ENCODE measurements at regions not wholly inside any gene's neighbourhood (a gene's known extent, or its start where the extent isn't known, plus 50 kb on each side); places are given as distances from the start of the nearest gene placed in this dataset.
"Not testable (repeated sequence)": the region's sequence is repeated elsewhere in the genome, so short reads cannot be mapped to it uniquely, and the experiment has no call there.

- H3K4me1 ChIP-seq (ENCODE audit: control insufficient read depth, insufficient read depth, low read length); H3K36me3 ChIP-seq (ENCODE audit: control insufficient read depth, insufficient read depth, low read length); H3K27me3 ChIP-seq (ENCODE audit: control insufficient read depth, insufficient read depth, low read length); H3K4me3 ChIP-seq (ENCODE audit: low read depth, low read length); H3K9me3 ChIP-seq (ENCODE audit: control insufficient read depth, insufficient read depth, low read length); H3K9ac ChIP-seq (ENCODE audit: low read depth, low read length); H3K27ac ChIP-seq (ENCODE audit: low read depth, low read length): not testable (repeated sequence)
These were observed 202.4 kb downstream of the C9orf152 start for GRCh38 chr9:110005521-110005920.

GRCh38 chr9:110006657-110007056 is 201.3 kb downstream of the C9orf152 start:
- Histone ChIP-seq H3K4me3 (ENCODE audit: low read depth, low read length) (no peak overlapping the region), H3K36me3 (ENCODE audit: control insufficient read depth, insufficient read depth, low read length) (no peaks in the 10 kb centered on the region), H3K9me3 (ENCODE audit: control insufficient read depth, insufficient read depth, low read length) (no peaks in the 10 kb centered on the region), H3K27ac (ENCODE audit: low read depth, low read length) (no peak overlapping the region), H3K27me3 (ENCODE audit: control insufficient read depth, insufficient read depth, low read length) (no peaks in the 10 kb centered on the region), H3K9ac (ENCODE audit: low read depth, low read length) (no peak overlapping the region), H3K4me1 (ENCODE audit: control insufficient read depth, insufficient read depth, low read length) (no peaks in the 10 kb centered on the region)

- Histone ChIP-seq H3K36me3 (ENCODE audit: control insufficient read depth, insufficient read depth, low read length) (no peaks in the 10 kb centered on the region), H3K9me3 (ENCODE audit: control insufficient read depth, insufficient read depth, low read length) (no peaks in the 10 kb centered on the region), H3K9ac (ENCODE audit: low read depth, low read length) (no peak overlapping the region), H3K4me3 (ENCODE audit: low read depth, low read length) (no peak overlapping the region), H3K27ac (ENCODE audit: low read depth, low read length) (no peak overlapping the region), H3K4me1 (ENCODE audit: control insufficient read depth, insufficient read depth, low read length) (no peaks in the 10 kb centered on the region), H3K27me3 (ENCODE audit: control insufficient read depth, insufficient read depth, low read length) (no peaks in the 10 kb centered on the region)
These were observed 200.3 kb downstream of the C9orf152 start for GRCh38 chr9:110007477-110008270.

GRCh38 chr9:110008663-110009062 is 199.3 kb downstream of the C9orf152 start:
- no peaks in the 10 kb centered on the region for H3K9me3 ChIP-seq (ENCODE audit: control insufficient read depth, insufficient read depth, low read length)
- no peaks in the 10 kb centered on the region for H3K27me3 ChIP-seq (ENCODE audit: control insufficient read depth, insufficient read depth, low read length)
- H3K36me3 ChIP-seq (ENCODE audit: control insufficient read depth, insufficient read depth, low read length): no peaks in the 10 kb centered on the region
- H3K4me3 ChIP-seq (ENCODE audit: low read depth, low read length): no peak overlapping the region
- no peaks in the 10 kb centered on the region for H3K4me1 ChIP-seq (ENCODE audit: control insufficient read depth, insufficient read depth, low read length)
- H3K27ac ChIP-seq (ENCODE audit: low read depth, low read length): no peak overlapping the region
- H3K9ac ChIP-seq (ENCODE audit: low read depth, low read length): no peak overlapping the region

- Histone ChIP-seq H3K9me3 (ENCODE audit: control insufficient read depth, insufficient read depth, low read length) (no peaks in the 10 kb centered on the region), H3K9ac (ENCODE audit: low read depth, low read length) (no peak overlapping the region), H3K27ac (ENCODE audit: low read depth, low read length) (no peak overlapping the region), H3K27me3 (ENCODE audit: control insufficient read depth, insufficient read depth, low read length) (no peaks in the 10 kb centered on the region), H3K4me1 (ENCODE audit: control insufficient read depth, insufficient read depth, low read length) (no peaks in the 10 kb centered on the region), H3K36me3 (ENCODE audit: control insufficient read depth, insufficient read depth, low read length) (no peaks in the 10 kb centered on the region), H3K4me3 (ENCODE audit: low read depth, low read length) (no peak overlapping the region)
These were observed 196.2 kb downstream of the C9orf152 start for GRCh38 chr9:110011628-110012320.

GRCh38 chr9:110013064-110013463 is 194.9 kb downstream of the C9orf152 start:
- no peak overlapping the region for H3K27ac ChIP-seq (ENCODE audit: low read depth, low read length)
- no peak overlapping the region for H3K4me3 ChIP-seq (ENCODE audit: low read depth, low read length)
- H3K27me3 ChIP-seq (ENCODE audit: control insufficient read depth, insufficient read depth, low read length): no peaks in the 10 kb centered on the region
- H3K9me3 ChIP-seq (ENCODE audit: control insufficient read depth, insufficient read depth, low read length): no peaks in the 10 kb centered on the region
- H3K4me1 ChIP-seq (ENCODE audit: control insufficient read depth, insufficient read depth, low read length): no peaks in the 10 kb centered on the region
- no peaks in the 10 kb centered on the region for H3K36me3 ChIP-seq (ENCODE audit: control insufficient read depth, insufficient read depth, low read length)
- H3K9ac ChIP-seq (ENCODE audit: low read depth, low read length): no peak overlapping the region

- peak overlapping the region; percentile 7 for H3K27ac ChIP-seq (ENCODE audit: low read depth, low read length)
- no peaks in the 10 kb centered on the region for H3K36me3 ChIP-seq (ENCODE audit: control insufficient read depth, insufficient read depth, low read length)
- H3K9me3 ChIP-seq (ENCODE audit: control insufficient read depth, insufficient read depth, low read length): no peaks in the 10 kb centered on the region
- no peak overlapping the region for H3K4me3 ChIP-seq (ENCODE audit: low read depth, low read length)
- no peaks in the 10 kb centered on the region for H3K4me1 ChIP-seq (ENCODE audit: control insufficient read depth, insufficient read depth, low read length)
- H3K27me3 ChIP-seq (ENCODE audit: control insufficient read depth, insufficient read depth, low read length): no peaks in the 10 kb centered on the region
- H3K9ac ChIP-seq (ENCODE audit: low read depth, low read length): no peak overlapping the region
These were observed 192.2 kb downstream of the C9orf152 start for GRCh38 chr9:110015759-110016158.

- Histone ChIP-seq H3K36me3 (ENCODE audit: control insufficient read depth, insufficient read depth, low read length) (no peaks in the 10 kb centered on the region), H3K9ac (ENCODE audit: low read depth, low read length) (no peak overlapping the region), H3K9me3 (ENCODE audit: control insufficient read depth, insufficient read depth, low read length) (no peaks in the 10 kb centered on the region), H3K27ac (ENCODE audit: low read depth, low read length) (peak overlapping the region; percentile 7), H3K4me1 (ENCODE audit: control insufficient read depth, insufficient read depth, low read length) (no peaks in the 10 kb centered on the region), H3K4me3 (ENCODE audit: low read depth, low read length) (no peak overlapping the region), H3K27me3 (ENCODE audit: control insufficient read depth, insufficient read depth, low read length) (no peaks in the 10 kb centered on the region)
These were observed 191.6 kb downstream of the C9orf152 start for GRCh38 chr9:110016340-110016739.

- not testable (repeated sequence) for H3K9ac ChIP-seq (ENCODE audit: low read depth, low read length); H3K9me3 ChIP-seq (ENCODE audit: control insufficient read depth, insufficient read depth, low read length); H3K27ac ChIP-seq (ENCODE audit: low read depth, low read length); H3K36me3 ChIP-seq (ENCODE audit: control insufficient read depth, insufficient read depth, low read length); H3K4me1 ChIP-seq (ENCODE audit: control insufficient read depth, insufficient read depth, low read length); H3K4me3 ChIP-seq (ENCODE audit: low read depth, low read length); H3K27me3 ChIP-seq (ENCODE audit: control insufficient read depth, insufficient read depth, low read length)
These were observed 187.7 kb downstream of the C9orf152 start for GRCh38 chr9:110020216-110020615.

GRCh38 chr9:110021891-110022290 is 186.1 kb downstream of the C9orf152 start:
- Histone ChIP-seq H3K4me1 (ENCODE audit: control insufficient read depth, insufficient read depth, low read length) (0 out of 2 replicates have a peak, but pooled peaks cover under 1% of the 10 kb centered on the region), H3K9ac (ENCODE audit: low read depth, low read length) (no peak overlapping the region), H3K27me3 (ENCODE audit: control insufficient read depth, insufficient read depth, low read length) (no peaks in the 10 kb centered on the region), H3K4me3 (ENCODE audit: low read depth, low read length) (no peak overlapping the region), H3K36me3 (ENCODE audit: control insufficient read depth, insufficient read depth, low read length) (no peaks in the 10 kb centered on the region), H3K9me3 (ENCODE audit: control insufficient read depth, insufficient read depth, low read length) (no peaks in the 10 kb centered on the region), H3K27ac (ENCODE audit: low read depth, low read length) (no peak overlapping the region)

- not testable (repeated sequence) for H3K36me3 ChIP-seq (ENCODE audit: control insufficient read depth, insufficient read depth, low read length); H3K9ac ChIP-seq (ENCODE audit: low read depth, low read length); H3K4me3 ChIP-seq (ENCODE audit: low read depth, low read length); H3K27me3 ChIP-seq (ENCODE audit: control insufficient read depth, insufficient read depth, low read length); H3K9me3 ChIP-seq (ENCODE audit: control insufficient read depth, insufficient read depth, low read length); H3K27ac ChIP-seq (ENCODE audit: low read depth, low read length)
- H3K4me1 ChIP-seq (ENCODE audit: control insufficient read depth, insufficient read depth, low read length): peaks cover 13% of the 10 kb centered on the region
These were observed 184.7 kb downstream of the C9orf152 start for GRCh38 chr9:110023221-110023620.

Data from HUES48 (cell line).